Panc1 (cell line): ENCODE measurements at regions not wholly inside any gene's neighbourhood (a gene's known extent, or its start where the extent isn't known, plus 50 kb on each side); places are given as distances from the start of the nearest gene placed in this dataset.

Experiments
- ATAC-seq: fragments of 200-7000 bp; cut with Tn5 transposase; 2 replicates; pipeline ENCODE4 v1.9.1; 2020; ENCODE audit warnings: mild to moderate bottlenecking, moderate library complexity
- BruUV-seq: library from RNA; stranded (reverse); fragments of 400-500 nt; replicated peaks from 2 replicates; lab custom pipeline; 2021; lab: Mats Ljungman, UMichigan
- CTCF ChIA-PET: fragments of 300-600 bp; sonication (Branson Sonifier 250); formaldehyde crosslinking; loops from one replicate; lab custom pipeline; 2022; ENCODE audit warnings: antibody characterized with exemption; lab: Charles Lee
- POLR2A ChIA-PET: fragments of 300-600 bp; sonication (Branson Sonifier 250); formaldehyde crosslinking; loops from one replicate; lab custom pipeline; 2022; ENCODE audit warnings: antibody characterized with exemption; lab: Charles Lee
- DNase-seq: peaks from one replicate; pipeline ENCODE4 v3.0.0-alpha.2; 2010; ENCODE audit warnings: low read depth, low spot score
- H3K27ac ChIP-seq: 2 replicates; pipeline ENCODE4 v1.5.1; 2011; ENCODE audit warnings: mild to moderate bottlenecking, low read length, inconsistent platforms
- H3K27me3 ChIP-seq: fragments of 200-500 bp; sonication (Bioruptor generic); 2 replicates; pipeline ENCODE4 v1.6.0; 2014; ENCODE audit warnings: low read length, inconsistent platforms; ENCODE audit not compliant: control insufficient read depth, insufficient read depth
- H3K36me3 ChIP-seq: fragments of 200-500 bp; sonication (Bioruptor generic); 2 replicates; pipeline ENCODE4 v1.5.1; 2014; ENCODE audit warnings: inconsistent platforms, mild to moderate bottlenecking, low read length, moderate library complexity; ENCODE audit not compliant: control insufficient read depth, insufficient read depth
- H3K4me1 ChIP-seq: 2 replicates; pipeline ENCODE4 v1.5.1; 2011; ENCODE audit warnings: inconsistent platforms, mild to moderate bottlenecking, low read length, moderate library complexity; ENCODE audit not compliant: control insufficient read depth, insufficient read depth
- H3K4me3 ChIP-seq, 2 experiments: 2 replicates each; pipeline ENCODE4 v1.5.1; 2011 to 2012; ENCODE audit warnings: low read depth in 2 of 2, low read length in 2 of 2, mild to moderate bottlenecking in 2 of 2, inconsistent platforms in 1 of 2, moderate library complexity in 1 of 2
- H3K9me3 ChIP-seq: fragments of 200-500 bp; sonication (Bioruptor generic); 2 replicates; pipeline ENCODE4 v1.5.1; 2014; ENCODE audit warnings: low read depth, mild to moderate bottlenecking, inconsistent platforms, low read length, moderate library complexity; ENCODE audit not compliant: control insufficient read depth, insufficient read depth
- CTCF ChIP-seq: fragments of 450-650 bp; IDR thresholded peaks from 2 replicates; pipeline ENCODE4 v1.5.1; 2017; ENCODE audit warnings: mild to moderate bottlenecking
- POLR2AphosphoS5 ChIP-seq: IDR thresholded peaks from 2 replicates; pipeline ENCODE4 v1.6.1; 2012; ENCODE audit warnings: mild to moderate bottlenecking, low read depth, low read length, moderate library complexity
- REST ChIP-seq, 2 experiments: IDR thresholded peaks; 2 replicates each; pipeline ENCODE4 v1.6.1; 2011 to 2012; ENCODE audit warnings: low read depth in 2 of 2, control low read depth in 1 of 2, low read length in 1 of 2, mild to moderate bottlenecking in 1 of 2, moderate library complexity in 1 of 2; ENCODE audit not compliant: insufficient read depth in 1 of 2
- SIN3A ChIP-seq: IDR thresholded peaks from 2 replicates; pipeline ENCODE4 v1.6.1; 2012; ENCODE audit warnings: low read depth, mild to moderate bottlenecking, low read length, moderate library complexity, borderline replicate concordance; ENCODE audit not compliant: insufficient read depth
- TCF7L2 ChIP-seq: IDR thresholded peaks from 2 replicates; pipeline ENCODE4 v1.6.1; 2011; ENCODE audit warnings: mild to moderate bottlenecking, low read depth, low read length, inconsistent platforms
- in situ Hi-C: cut with HindIII; loops from 2 replicates; pipeline ENCODE4 v1.10.0; 2016; ENCODE audit warnings: low sequenced_read_pairs, low pct_unique_long_range_greater_than_20kb
- intact Hi-C: fragments of 100-400 bp; cut with micrococcal nuclease; formaldehyde crosslinking; loops from one replicate; pipeline ENCODE4 v1.10.0; 2022; ENCODE audit not compliant: unreplicated experiment

- no peaks in the 10 kb centered on the region for H3K27me3 ChIP-seq
- BruUV-seq: no TSS peak
- ATAC-seq: no peak
- H3K36me3 ChIP-seq: no peaks in the 10 kb centered on the region
- ChIA-PET CTCF (no interaction called here), POLR2A (no interaction called here)
- TF ChIP-seq REST (IDR thresholded peaks at IDR 0.05; ENCODE audit: insufficient read depth in 1 of 2, low read depth in 2 of 2, low read length in 1 of 2): no peak
- no peak for TF ChIP-seq CTCF
- no peak for TF ChIP-seq TCF7L2
- TF ChIP-seq SIN3A: no peak
- TF ChIP-seq POLR2AphosphoS5: no peak
- in situ Hi-C loops (no loop called here), intact Hi-C loops (no loop called here)
- no peaks in the 10 kb centered on the region for H3K4me1 ChIP-seq
- H3K4me3 ChIP-seq: no peak overlapping the region
- DNase-seq: no peak
- H3K27ac ChIP-seq: no peak overlapping the region
- no peaks in the 10 kb centered on the region for H3K9me3 ChIP-seq
Observed at GRCh38 chr13:57409656-57410055, 221.9 kb upstream of the PCDH17 start.

GRCh38 chr13:57418067-57418677 lies 213.4 kb upstream of the PCDH17 start:
- in situ Hi-C loops: no loop called here
- Histone ChIP-seq H3K36me3 (no peaks in the 10 kb centered on the region), H3K27ac (no peak overlapping the region), H3K4me3 (no peak overlapping the region), H3K9me3 (no peaks in the 10 kb centered on the region), H3K27me3 (no peaks in the 10 kb centered on the region), H3K4me1 (no peaks in the 10 kb centered on the region)
- intact Hi-C loops: no loop called here
- CTCF ChIA-PET: no interaction called here
- POLR2A ChIA-PET: no interaction called here
- DNase-seq (no peak), ATAC-seq (no peak)
- BruUV-seq: no TSS peak
- TF ChIP-seq TCF7L2: no peak
- no peak for TF ChIP-seq SIN3A
- no peak for TF ChIP-seq REST (IDR thresholded peaks at IDR 0.05; ENCODE audit: insufficient read depth in 1 of 2, low read depth in 2 of 2, low read length in 1 of 2)
- TF ChIP-seq POLR2AphosphoS5: no peak
- TF ChIP-seq CTCF: no peak
